Loucy (cell line): ENCODE measurements at regions not wholly inside any gene's neighbourhood (a gene's known extent, or its start where the extent isn't known, plus 50 kb on each side); places are given as distances from the start of the nearest gene placed in this dataset.

ENCODE experiments used
- EZH2phosphoT487 ChIP-seq: fragments of 200-600 bp; IDR thresholded peaks from 2 replicates; pipeline ENCODE4 v1.6.1; 2018; ENCODE audit warnings: antibody characterized with exemption, mild to moderate bottlenecking, moderate library complexity, borderline replicate concordance
- TF ChIP-seq, protein P1 (sequence below): fragments of 200-600 bp; sonication (generic); conservative IDR thresholded peaks from 2 replicates; pipeline ENCODE4 v1.5.1; 2014; ENCODE audit warnings: mild to moderate bottlenecking, antibody characterized with exemption, low read length

DNA sequence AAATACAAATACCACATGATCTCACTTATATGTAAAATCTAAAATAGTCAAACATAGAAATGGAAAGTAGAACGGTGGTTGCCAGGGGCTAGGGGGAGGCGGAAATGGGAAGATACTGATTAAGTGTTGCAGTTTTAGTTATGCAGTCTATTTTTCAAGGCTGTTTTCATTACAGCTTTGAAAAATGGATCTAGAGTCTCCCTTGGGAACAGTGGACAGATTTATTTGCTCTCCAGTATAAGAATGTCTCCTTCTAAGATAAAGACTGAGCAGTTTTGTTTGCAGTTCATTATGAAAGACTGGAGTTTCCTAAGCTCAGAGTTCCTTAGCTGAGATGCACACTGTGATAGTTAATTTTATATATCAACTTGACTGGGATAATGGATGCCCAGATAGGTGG lies 202.5 kb downstream of the KLHL28 start:
- TF ChIP-seq, protein P1, sequence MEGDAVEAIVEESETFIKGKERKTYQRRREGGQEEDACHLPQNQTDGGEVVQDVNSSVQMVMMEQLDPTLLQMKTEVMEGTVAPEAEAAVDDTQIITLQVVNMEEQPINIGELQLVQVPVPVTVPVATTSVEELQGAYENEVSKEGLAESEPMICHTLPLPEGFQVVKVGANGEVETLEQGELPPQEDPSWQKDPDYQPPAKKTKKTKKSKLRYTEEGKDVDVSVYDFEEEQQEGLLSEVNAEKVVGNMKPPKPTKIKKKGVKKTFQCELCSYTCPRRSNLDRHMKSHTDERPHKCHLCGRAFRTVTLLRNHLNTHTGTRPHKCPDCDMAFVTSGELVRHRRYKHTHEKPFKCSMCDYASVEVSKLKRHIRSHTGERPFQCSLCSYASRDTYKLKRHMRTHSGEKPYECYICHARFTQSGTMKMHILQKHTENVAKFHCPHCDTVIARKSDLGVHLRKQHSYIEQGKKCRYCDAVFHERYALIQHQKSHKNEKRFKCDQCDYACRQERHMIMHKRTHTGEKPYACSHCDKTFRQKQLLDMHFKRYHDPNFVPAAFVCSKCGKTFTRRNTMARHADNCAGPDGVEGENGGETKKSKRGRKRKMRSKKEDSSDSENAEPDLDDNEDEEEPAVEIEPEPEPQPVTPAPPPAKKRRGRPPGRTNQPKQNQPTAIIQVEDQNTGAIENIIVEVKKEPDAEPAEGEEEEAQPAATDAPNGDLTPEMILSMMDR = no peak
- TF ChIP-seq EZH2phosphoT487 = no peak
